ENCODE measurements at regions not wholly inside any gene's neighbourhood (a gene's known extent, or its start where the extent isn't known, plus 50 kb on each side); places are given as distances from the start of the nearest gene placed in this dataset.

- Histone ChIP-seq H3K79me2 (ENCODE audit: insufficient read depth) (no peaks in the 10 kb centered on the region), H3K36me3 (replicated peaks in 1 of 2; ENCODE audit: control insufficient read depth in 1 of 2, insufficient read depth in 2 of 2, low read length in 1 of 2) (no peaks in the 10 kb centered on the region), H3K4me3 (ENCODE audit: low read depth in 2 of 2, low read length in 1 of 2) (no peak overlapping the region), H3K27me3 (ENCODE audit: insufficient read depth) (no peaks in the 10 kb centered on the region), H3K9me3 (no peaks in the 10 kb centered on the region), H2AFZ (ENCODE audit: low read depth) (no peak overlapping the region), H3K4me2 (no peak overlapping the region), H4K20me1 (ENCODE audit: insufficient read depth) (no peaks in the 10 kb centered on the region), H3F3A (replicated peaks; ENCODE audit: insufficient read depth) (no peaks in the 10 kb centered on the region), H3K9ac (no peak overlapping the region), H3K27ac (ENCODE audit: low read depth in 2 of 2, low read length in 1 of 2) (no peak overlapping the region), H3K4me1 (ENCODE audit: control insufficient read depth in 1 of 2, insufficient read depth in 2 of 2, low read depth in 1 of 2, low read length in 1 of 2) (no peaks in the 10 kb centered on the region), H3K9me2 (no peaks in the 10 kb centered on the region)
- CTCF ChIA-PET, result no interaction called here
- 76% methylated on average over 1 of the region's 1 CpG for WGBS (ENCODE audit: low lambda C conversion rate)
- no peak for DNase-seq
- TF ChIP-seq GATA2 (CRISPR knock-in tag; IDR thresholded peaks at IDR 0.05) (no peak), NFIC (IDR thresholded peaks at IDR 0.05; ENCODE audit: borderline replicate concordance) (no peak), JUND (IDR thresholded peaks at IDR 0.05) (no peak), REST (IDR thresholded peaks at IDR 0.05; ENCODE audit: low read depth, low read length) (no peak), USF1 (IDR thresholded peaks at IDR 0.05; ENCODE audit: borderline replicate concordance, low read depth) (no peak), PBX3 (IDR thresholded peaks at IDR 0.05) (no peak), GABPA (IDR thresholded peaks at IDR 0.05; ENCODE audit: low read depth) (no peak), IRF3 (IDR thresholded peaks at IDR 0.05; ENCODE audit: low read depth, low read length) (no peak)
- POLR2A ChIA-PET, result no interaction called here
Observed at GRCh38 chr14:53764846-53765245, 191.8 kb downstream of the BMP4 start.

- Histone ChIP-seq H3F3A (replicated peaks; ENCODE audit: insufficient read depth) (no peaks in the 10 kb centered on the region), H3K9me3 (no peaks in the 10 kb centered on the region)
Observed at GRCh38 chr14:53758141-53758540, 198.5 kb downstream of the BMP4 start.

More at GRCh38 chr14:53758141-53758540, 198.5 kb downstream of the BMP4 start:
- no peak overlapping the region for H2AFZ ChIP-seq (ENCODE audit: low read depth)
- H3K4me1 ChIP-seq (ENCODE audit: control insufficient read depth in 1 of 2, insufficient read depth in 2 of 2, low read depth in 1 of 2, low read length in 1 of 2), result no peaks in the 10 kb centered on the region
- no peak for DNase-seq
- no peaks in the 10 kb centered on the region for H3K36me3 ChIP-seq (replicated peaks in 1 of 2; ENCODE audit: control insufficient read depth in 1 of 2, insufficient read depth in 2 of 2, low read length in 1 of 2)
- CTCF ChIA-PET, result no interaction called here
- H3K4me2 ChIP-seq, result no peak overlapping the region
- 8% methylated on average over 2 of the region's 2 CpGs for WGBS (ENCODE audit: low lambda C conversion rate)
- TF ChIP-seq SIN3A (IDR thresholded peaks at IDR 0.05; ENCODE audit: borderline replicate concordance, low read depth, low read length) (no peak), JUND (IDR thresholded peaks at IDR 0.05) (no peak), MAX (IDR thresholded peaks at IDR 0.05; ENCODE audit: low read depth) (no peak), GATA2 (CRISPR knock-in tag; IDR thresholded peaks at IDR 0.05) (no peak), CTCF (IDR thresholded peaks at IDR 0.05) (no peak), YY1 (IDR thresholded peaks at IDR 0.05; ENCODE audit: low read depth) (no peak), EP300 (IDR thresholded peaks at IDR 0.05; ENCODE audit: borderline replicate concordance in 1 of 2, low read depth in 1 of 2, low read length in 1 of 2) (no peak), FOSL2 (IDR thresholded peaks at IDR 0.05; ENCODE audit: borderline replicate concordance, low read depth) (no peak), USF2 (IDR thresholded peaks at IDR 0.05; ENCODE audit: borderline replicate concordance, low read depth, low read length) (no peak), SMC3 (IDR thresholded peaks at IDR 0.05; ENCODE audit: low read depth, low read length) (no peak), FOXJ3 (CRISPR knock-in tag; IDR thresholded peaks at IDR 0.05) (no peak), TCF12 (IDR thresholded peaks at IDR 0.05) (no peak)
- no peak overlapping the region for H3K9ac ChIP-seq
- no peaks in the 10 kb centered on the region for H3K79me2 ChIP-seq (ENCODE audit: insufficient read depth)
- no peaks in the 10 kb centered on the region for H3K27me3 ChIP-seq (ENCODE audit: insufficient read depth)
- no peaks in the 10 kb centered on the region for H4K20me1 ChIP-seq (ENCODE audit: insufficient read depth)
- POLR2A ChIA-PET, result no interaction called here
- H3K4me3 ChIP-seq (ENCODE audit: low read depth in 2 of 2, low read length in 1 of 2), result no peak overlapping the region
- H3K27ac ChIP-seq (ENCODE audit: low read depth in 2 of 2, low read length in 1 of 2), result no peak overlapping the region
- no peaks in the 10 kb centered on the region for H3K9me2 ChIP-seq
